HepG2 (cell line): ENCODE measurements at regions not wholly inside any gene's neighbourhood (a gene's known extent, or its start where the extent isn't known, plus 50 kb on each side); places are given as distances from the start of the nearest gene placed in this dataset.

Experiments used
- ARID2 ChIP-seq: sonication (generic); formaldehyde crosslinking; IDR thresholded peaks from 2 replicates; pipeline ENCODE4 v1.8.1; 2022; ENCODE audit warnings: mild to moderate bottlenecking, missing genetic modification reagents, borderline replicate concordance
- FOSL1 ChIP-seq: sonication (generic); formaldehyde crosslinking; IDR thresholded peaks from 2 replicates; pipeline ENCODE4 v1.9.0; 2021; ENCODE audit warnings: missing genetic modification reagents, borderline replicate concordance
- FOXA1 ChIP-seq, 2 experiments: fragments of 450-650 bp in 1 of 2; sonication (generic) in 1 of 2; formaldehyde crosslinking in 1 of 2; IDR thresholded peaks; 2 replicates each; pipeline versions ENCODE4 v1.4.0 to v1.6.1; 2016 to 2020; ENCODE audit warnings: missing genetic modification reagents in 1 of 2
- FUBP1 ChIP-seq: sonication (generic); formaldehyde crosslinking; IDR thresholded peaks from 2 replicates; pipeline ENCODE4 v1.5.1; 2020; ENCODE audit warnings: missing genetic modification reagents, mild to moderate bottlenecking, borderline replicate concordance
- GMEB1 ChIP-seq: sonication (generic); formaldehyde crosslinking; IDR thresholded peaks from 2 replicates; pipeline ENCODE4 v1.5.1; 2020; ENCODE audit warnings: missing genetic modification reagents, mild to moderate bottlenecking, borderline replicate concordance
- GTF3A ChIP-seq: sonication (generic); formaldehyde crosslinking; conservative IDR thresholded peaks from 2 replicates; pipeline ENCODE4 v1.4.0; 2020; ENCODE audit warnings: mild to moderate bottlenecking, missing genetic modification reagents
- HNRNPK ChIP-seq: fragments of 200-400 bp; formaldehyde crosslinking; IDR thresholded peaks from 2 replicates; pipeline ENCODE4 v1.6.1; 2018; ENCODE audit warnings: low read length, low read depth, moderate library complexity, mild to moderate bottlenecking; ENCODE audit not compliant: poor library complexity, severe bottlenecking
- HNRNPLL ChIP-seq: fragments of 200-400 bp; formaldehyde crosslinking; IDR thresholded peaks from 2 replicates; pipeline ENCODE4 v1.6.1; 2017; ENCODE audit warnings: mild to moderate bottlenecking, low read depth, low read length; ENCODE audit not compliant: poor library complexity, severe bottlenecking
- IRX3 ChIP-seq: sonication (generic); formaldehyde crosslinking; IDR thresholded peaks from 2 replicates; pipeline ENCODE4 v1.8.1; 2023; ENCODE audit warnings: mild to moderate bottlenecking, low read depth, missing genetic modification reagents, borderline replicate concordance
- KDM6A ChIP-seq: IDR thresholded peaks from 2 replicates; pipeline ENCODE4 v1.6.1; 2016; ENCODE audit warnings: low read depth
- LCORL ChIP-seq, 2 experiments: fragments of 450-650 bp in 1 of 2; sonication (generic) in 1 of 2; formaldehyde crosslinking in 1 of 2; IDR thresholded peaks; 2 replicates each; pipeline versions ENCODE4 v1.5.0 to v1.6.1; 2017 to 2020; ENCODE audit warnings: antibody characterized with exemption in 1 of 2, missing genetic modification reagents in 1 of 2
- NCOA1 ChIP-seq: sonication (generic); formaldehyde crosslinking; IDR thresholded peaks from 2 replicates; pipeline ENCODE4 v1.9.0; 2021; ENCODE audit warnings: missing genetic modification reagents
- NCOA2 ChIP-seq: sonication (generic); formaldehyde crosslinking; IDR thresholded peaks from 2 replicates; pipeline ENCODE4 v1.8.0; 2022; ENCODE audit warnings: inconsistent platforms
- NFYC ChIP-seq: IDR thresholded peaks from 2 replicates; pipeline ENCODE4 v1.6.1; 2016; ENCODE audit warnings: missing genetic modification reagents, missing compliant biosample characterization
- POGK ChIP-seq: sonication (generic); formaldehyde crosslinking; conservative IDR thresholded peaks from 2 replicates; pipeline ENCODE4 v1.8.0; 2022; ENCODE audit warnings: mild to moderate bottlenecking, moderate library complexity, missing genetic modification reagents
- SAP130 ChIP-seq: IDR thresholded peaks from 2 replicates; pipeline ENCODE4 v1.6.1; 2016; ENCODE audit warnings: low read depth
- SIN3A ChIP-seq: IDR thresholded peaks from 2 replicates; pipeline ENCODE4 v1.6.1; 2011; ENCODE audit warnings: low read depth, mild to moderate bottlenecking, control low read depth, low read length, borderline replicate concordance
- SMC3 ChIP-seq: IDR thresholded peaks from 2 replicates; pipeline ENCODE4 v1.6.1; 2011; ENCODE audit warnings: low read length, improper control_type of control experiment
- TOPORS ChIP-seq: sonication (generic); formaldehyde crosslinking; IDR thresholded peaks from 2 replicates; pipeline ENCODE4 v1.8.0; 2023; ENCODE audit warnings: mild to moderate bottlenecking, missing genetic modification reagents
- ZFYVE20 ChIP-seq: sonication (generic); formaldehyde crosslinking; IDR thresholded peaks from 2 replicates; pipeline ENCODE4 v1.8.0; 2023; ENCODE audit warnings: low read depth, mild to moderate bottlenecking, moderate library complexity, missing genetic modification reagents, borderline replicate concordance
- ZNF33A ChIP-seq: sonication (generic); formaldehyde crosslinking; IDR thresholded peaks from 2 replicates; pipeline ENCODE4 v1.5.1; 2020; ENCODE audit warnings: missing genetic modification reagents, mild to moderate bottlenecking, moderate library complexity, borderline replicate concordance
- ZNF672 ChIP-seq: sonication (generic); formaldehyde crosslinking; IDR thresholded peaks from 2 replicates; pipeline ENCODE4 v1.8.1; 2022; ENCODE audit warnings: missing genetic modification reagents
- ZNF703 ChIP-seq: sonication (generic); formaldehyde crosslinking; IDR thresholded peaks from 2 replicates; pipeline ENCODE4 v1.5.1; 2020; ENCODE audit warnings: missing genetic modification reagents, mild to moderate bottlenecking, moderate library complexity, borderline replicate concordance
- TF ChIP-seq, protein P1 (sequence below): sonication (generic); formaldehyde crosslinking; IDR thresholded peaks from 2 replicates; pipeline ENCODE4 v1.4.0; 2020; ENCODE audit warnings: mild to moderate bottlenecking, missing genetic modification reagents, borderline replicate concordance

- TF ChIP-seq ZNF703 (CRISPR knock-in tag): no peak
- TF ChIP-seq, protein P1, sequence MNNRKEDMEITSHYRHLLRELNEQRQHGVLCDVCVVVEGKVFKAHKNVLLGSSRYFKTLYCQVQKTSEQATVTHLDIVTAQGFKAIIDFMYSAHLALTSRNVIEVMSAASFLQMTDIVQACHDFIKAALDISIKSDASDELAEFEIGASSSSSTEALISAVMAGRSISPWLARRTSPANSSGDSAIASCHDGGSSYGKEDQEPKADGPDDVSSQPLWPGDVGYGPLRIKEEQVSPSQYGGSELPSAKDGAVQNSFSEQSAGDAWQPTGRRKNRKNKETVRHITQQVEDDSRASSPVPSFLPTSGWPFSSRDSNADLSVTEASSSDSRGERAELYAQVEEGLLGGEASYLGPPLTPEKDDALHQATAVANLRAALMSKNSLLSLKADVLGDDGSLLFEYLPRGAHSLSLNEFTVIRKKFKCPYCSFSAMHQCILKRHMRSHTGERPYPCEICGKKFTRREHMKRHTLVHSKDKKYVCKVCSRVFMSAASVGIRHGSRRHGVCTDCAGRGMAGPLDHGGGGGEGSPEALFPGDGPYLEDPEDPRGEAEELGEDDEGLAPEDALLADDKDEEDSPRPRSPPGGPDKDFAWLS: no peak
- 0 out of 2 replicates have a peak, but pooled peaks have one; percentile 14 for TF ChIP-seq NCOA2
- TF ChIP-seq ZNF672 (CRISPR knock-in tag): no peak
- TF ChIP-seq FOSL1 (CRISPR knock-in tag): no peak
- TF ChIP-seq HNRNPK: no peak
- TF ChIP-seq NFYC (CRISPR knock-in tag): no peak
- no peak for TF ChIP-seq NCOA1 (CRISPR knock-in tag)
- no peak for TF ChIP-seq SMC3
- no peak for TF ChIP-seq ZNF33A
- TF ChIP-seq TOPORS (CRISPR knock-in tag): no peak
- no peak for TF ChIP-seq POGK (CRISPR knock-in tag)
- no peak for TF ChIP-seq ZFYVE20 (CRISPR knock-in tag)
- TF ChIP-seq FUBP1: no peak
- TF ChIP-seq LCORL (IDR thresholded peaks at IDR 0.05): no peak
- 0 out of 2 replicates have a peak, but pooled peaks have one; percentile 34 for TF ChIP-seq LCORL (CRISPR knock-in tag; IDR thresholded peaks at IDR 0.05)
- TF ChIP-seq FOXA1 (IDR thresholded peaks at IDR 0.05): no peak
- peak; percentile 49; the same call in 1 of the 2 replicates for TF ChIP-seq FOXA1 (CRISPR knock-in tag; IDR thresholded peaks at IDR 0.05)
- TF ChIP-seq GMEB1 (CRISPR knock-in tag): no peak
- TF ChIP-seq ARID2 (CRISPR knock-in tag): no peak
- no peak for TF ChIP-seq IRX3 (CRISPR knock-in tag)
- no peak for TF ChIP-seq HNRNPLL
- 0 out of 2 replicates have a peak, but pooled peaks have one; percentile 18 for TF ChIP-seq SAP130 (CRISPR knock-in tag)
- TF ChIP-seq KDM6A: no peak
- no peak for TF ChIP-seq GTF3A (CRISPR knock-in tag)
- TF ChIP-seq SIN3A: no peak
Observed at GRCh38 chr2:186304064-186304463, 182.0 kb upstream of the ZC3H15 start (continued).
